Neutrophil (primary cell): ENCODE measurements at regions not wholly inside any gene's neighbourhood (a gene's known extent, or its start where the extent isn't known, plus 50 kb on each side); places are given as distances from the start of the nearest gene placed in this dataset.

Experiments used
- H3K27ac ChIP-seq: fragments of 200-600 bp; sonication (generic); 2 replicates; pipeline ENCODE4 v1.5.1; 2016; ENCODE audit warnings: mild to moderate bottlenecking, moderate library complexity
- H3K27me3 ChIP-seq: fragments of 200-600 bp; sonication (generic); 2 replicates; pipeline ENCODE4 v1.6.0; 2016; ENCODE audit warnings: mild to moderate bottlenecking
- H3K36me3 ChIP-seq: fragments of 200-600 bp; sonication (generic); 2 replicates; pipeline ENCODE4 v1.5.1; 2017
- H3K4me1 ChIP-seq, 2 experiments: fragments of 200-600 bp in 1 of 2; sonication (generic) in 1 of 2; 1 replicate in 1 of 2; 2 replicates in 1 of 2; pipeline versions ENCODE4 v1.5.1 to v1.6.1; 2013 to 2016; ENCODE audit warnings: low read depth in 1 of 2, low read length in 1 of 2, mild to moderate bottlenecking in 1 of 2, moderate library complexity in 1 of 2; ENCODE audit not compliant: control insufficient read depth in 1 of 2, insufficient read depth in 1 of 2
- H3K4me3 ChIP-seq, 2 experiments: fragments of 200-600 bp in 1 of 2; sonication (generic) in 1 of 2; 1 replicate in 1 of 2; 2 replicates in 1 of 2; pipeline ENCODE4 v1.5.1; 2013 to 2016; ENCODE audit warnings: low read depth in 1 of 2, low read length in 1 of 2, mild to moderate bottlenecking in 1 of 2, moderate library complexity in 1 of 2
- H3K9me3 ChIP-seq: fragments of 200-600 bp; sonication (generic); 2 replicates; pipeline ENCODE4 v1.5.1; 2016
- TF ChIP-seq, protein P1 (sequence below): fragments of 200-600 bp; sonication (generic); IDR thresholded peaks from 2 replicates; pipeline ENCODE4 v1.5.1; 2016; ENCODE audit warnings: antibody characterized with exemption

DNA sequence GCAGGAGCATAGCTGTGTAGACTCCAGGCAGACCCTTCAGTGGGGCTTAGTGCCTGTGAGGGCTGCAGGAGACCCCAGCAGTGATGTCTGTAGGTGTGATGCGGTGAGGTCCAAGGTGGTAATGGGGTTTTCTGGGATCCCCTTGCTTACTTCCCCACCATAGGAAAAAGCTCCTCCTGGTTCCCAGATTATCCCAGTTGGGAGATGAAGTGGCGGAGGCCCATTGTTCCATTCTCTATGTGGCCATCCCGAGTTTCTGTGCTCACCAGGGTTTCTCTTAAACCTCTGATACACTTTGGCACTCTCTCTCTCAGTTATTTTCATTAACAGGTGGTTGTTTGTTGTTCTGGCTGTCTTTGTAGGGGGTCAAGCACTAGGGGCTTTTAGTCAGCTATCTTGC, 146.7 kb upstream of the IGF1R start:
- TF ChIP-seq, protein P1, sequence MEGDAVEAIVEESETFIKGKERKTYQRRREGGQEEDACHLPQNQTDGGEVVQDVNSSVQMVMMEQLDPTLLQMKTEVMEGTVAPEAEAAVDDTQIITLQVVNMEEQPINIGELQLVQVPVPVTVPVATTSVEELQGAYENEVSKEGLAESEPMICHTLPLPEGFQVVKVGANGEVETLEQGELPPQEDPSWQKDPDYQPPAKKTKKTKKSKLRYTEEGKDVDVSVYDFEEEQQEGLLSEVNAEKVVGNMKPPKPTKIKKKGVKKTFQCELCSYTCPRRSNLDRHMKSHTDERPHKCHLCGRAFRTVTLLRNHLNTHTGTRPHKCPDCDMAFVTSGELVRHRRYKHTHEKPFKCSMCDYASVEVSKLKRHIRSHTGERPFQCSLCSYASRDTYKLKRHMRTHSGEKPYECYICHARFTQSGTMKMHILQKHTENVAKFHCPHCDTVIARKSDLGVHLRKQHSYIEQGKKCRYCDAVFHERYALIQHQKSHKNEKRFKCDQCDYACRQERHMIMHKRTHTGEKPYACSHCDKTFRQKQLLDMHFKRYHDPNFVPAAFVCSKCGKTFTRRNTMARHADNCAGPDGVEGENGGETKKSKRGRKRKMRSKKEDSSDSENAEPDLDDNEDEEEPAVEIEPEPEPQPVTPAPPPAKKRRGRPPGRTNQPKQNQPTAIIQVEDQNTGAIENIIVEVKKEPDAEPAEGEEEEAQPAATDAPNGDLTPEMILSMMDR, result no peak
- Histone ChIP-seq H3K4me1 (peaks cover 11 to 12% of the 10 kb centered on the region in 2 experiments), H3K9me3 (no peaks in the 10 kb centered on the region), H3K27ac (no peak overlapping the region), H3K4me3 (no peak overlapping the region), H3K27me3 (peaks cover 13% of the 10 kb centered on the region), H3K36me3 (no peaks in the 10 kb centered on the region)

DNA sequence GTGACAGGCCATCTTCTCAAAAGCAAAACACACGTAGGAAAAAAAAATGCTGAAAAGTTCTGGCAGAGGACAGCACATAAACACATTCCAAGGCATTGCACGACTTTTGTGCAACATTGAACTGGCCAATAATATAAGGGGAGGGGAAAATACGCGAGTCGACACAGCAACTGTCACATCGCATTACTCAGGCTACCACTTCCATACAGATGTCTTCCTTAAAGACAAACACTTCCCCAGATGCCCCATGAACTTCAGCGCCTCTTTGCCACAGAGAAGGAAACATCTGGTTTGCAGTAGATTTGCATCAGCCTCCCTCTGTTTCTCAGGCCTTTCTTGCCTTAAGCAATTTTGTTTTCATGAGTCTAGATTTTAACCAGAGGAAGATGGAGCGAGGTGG, 144.4 kb upstream of the IGF1R start:
- Histone ChIP-seq H3K4me3 (no peak overlapping the region), H3K4me1 (peaks cover 11 to 12% of the 10 kb centered on the region in 2 experiments), H3K9me3 (no peaks in the 10 kb centered on the region), H3K36me3 (no peaks in the 10 kb centered on the region), H3K27ac (no peak overlapping the region), H3K27me3 (peaks cover 13% of the 10 kb centered on the region)
- TF ChIP-seq, protein P1, result no peak

GRCh38 chr15:98504998-98505397, 143.3 kb upstream of the IGF1R start:
- TF ChIP-seq, protein P1, result no peak
- no peaks in the 10 kb centered on the region for H3K36me3 ChIP-seq
- H3K9me3 ChIP-seq, result no peaks in the 10 kb centered on the region
- H3K4me1 ChIP-seq, result peaks cover 11 to 12% of the 10 kb centered on the region in 2 experiments
- H3K27ac ChIP-seq, result no peak overlapping the region
- peaks cover 13% of the 10 kb centered on the region for H3K27me3 ChIP-seq
- H3K4me3 ChIP-seq, result no peak overlapping the region

- Histone ChIP-seq H3K4me1 (peaks cover 11 to 12% of the 10 kb centered on the region in 2 experiments), H3K27me3 (peaks cover 13% of the 10 kb centered on the region), H3K9me3 (no peaks in the 10 kb centered on the region)
These were observed 142.7 kb upstream of the IGF1R start for GRCh38 chr15:98505611-98506031.

GRCh38 chr15:98506172-98506571, 142.2 kb upstream of the IGF1R start:
- no peak overlapping the region for H3K4me3 ChIP-seq
- no peak overlapping the region for H3K27ac ChIP-seq
- peaks cover 11 to 12% of the 10 kb centered on the region in 2 experiments for H3K4me1 ChIP-seq
- no peaks in the 10 kb centered on the region for H3K36me3 ChIP-seq
- H3K9me3 ChIP-seq, result no peaks in the 10 kb centered on the region
- H3K27me3 ChIP-seq, result peaks cover 13% of the 10 kb centered on the region
- TF ChIP-seq, protein P1, result no peak

More at GRCh38 chr15:98505611-98506031, 142.7 kb upstream of the IGF1R start:
- no peak overlapping the region for H3K27ac ChIP-seq
- no peak overlapping the region for H3K4me3 ChIP-seq
- TF ChIP-seq, protein P1, result no peak
- H3K36me3 ChIP-seq, result no peaks in the 10 kb centered on the region

GRCh38 chr15:98506711-98507110, 141.6 kb upstream of the IGF1R start:
- Histone ChIP-seq H3K9me3 (no peaks in the 10 kb centered on the region), H3K4me3 (no peak overlapping the region), H3K4me1 (peaks cover 11 to 12% of the 10 kb centered on the region in 2 experiments), H3K27me3 (peaks cover 13% of the 10 kb centered on the region), H3K36me3 (no peaks in the 10 kb centered on the region), H3K27ac (no peak overlapping the region)
- TF ChIP-seq, protein P1, result no peak
